ENCODE measurements at regions not wholly inside any gene's neighbourhood (a gene's known extent, or its start where the extent isn't known, plus 50 kb on each side); places are given as distances from the start of the nearest gene placed in this dataset.

DNA sequence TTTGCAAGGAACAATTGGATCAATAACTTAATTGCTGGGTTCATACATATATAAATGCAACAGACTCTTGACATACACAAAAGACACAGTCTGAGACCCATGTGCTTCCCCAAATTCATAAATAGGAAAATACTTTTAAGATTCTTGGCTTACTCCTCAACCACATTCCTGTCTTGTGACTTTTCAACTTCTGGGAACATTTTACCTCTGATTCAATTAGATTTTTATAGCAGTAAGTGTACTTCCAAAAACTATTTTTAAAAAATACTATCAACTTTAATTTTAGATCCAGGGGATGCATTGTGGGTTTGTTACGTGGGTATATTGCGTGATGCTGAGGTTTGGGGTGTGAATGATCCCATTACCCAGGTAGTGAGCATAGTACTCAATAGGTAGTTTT is 406.7 kb downstream of the RPS6KC1 start:
- TF ChIP-seq, protein P1, sequence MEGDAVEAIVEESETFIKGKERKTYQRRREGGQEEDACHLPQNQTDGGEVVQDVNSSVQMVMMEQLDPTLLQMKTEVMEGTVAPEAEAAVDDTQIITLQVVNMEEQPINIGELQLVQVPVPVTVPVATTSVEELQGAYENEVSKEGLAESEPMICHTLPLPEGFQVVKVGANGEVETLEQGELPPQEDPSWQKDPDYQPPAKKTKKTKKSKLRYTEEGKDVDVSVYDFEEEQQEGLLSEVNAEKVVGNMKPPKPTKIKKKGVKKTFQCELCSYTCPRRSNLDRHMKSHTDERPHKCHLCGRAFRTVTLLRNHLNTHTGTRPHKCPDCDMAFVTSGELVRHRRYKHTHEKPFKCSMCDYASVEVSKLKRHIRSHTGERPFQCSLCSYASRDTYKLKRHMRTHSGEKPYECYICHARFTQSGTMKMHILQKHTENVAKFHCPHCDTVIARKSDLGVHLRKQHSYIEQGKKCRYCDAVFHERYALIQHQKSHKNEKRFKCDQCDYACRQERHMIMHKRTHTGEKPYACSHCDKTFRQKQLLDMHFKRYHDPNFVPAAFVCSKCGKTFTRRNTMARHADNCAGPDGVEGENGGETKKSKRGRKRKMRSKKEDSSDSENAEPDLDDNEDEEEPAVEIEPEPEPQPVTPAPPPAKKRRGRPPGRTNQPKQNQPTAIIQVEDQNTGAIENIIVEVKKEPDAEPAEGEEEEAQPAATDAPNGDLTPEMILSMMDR (IDR thresholded peaks at IDR 0.05): no peak
- TF ChIP-seq POLR2A (IDR thresholded peaks at IDR 0.05): no peak

All from lower leg skin (tissue), 3 donors.